Neural progenitor cell (in vitro differentiated cells): ENCODE measurements at regions not wholly inside any gene's neighbourhood (a gene's known extent, or its start where the extent isn't known, plus 50 kb on each side); places are given as distances from the start of the nearest gene placed in this dataset.

Experiments used
- EZH2 ChIP-seq: fragments of 200-600 bp; sonication (generic); IDR thresholded peaks from 2 replicates; pipeline ENCODE4 v1.6.1; 2017; ENCODE audit warnings: antibody characterized with exemption, mild to moderate bottlenecking, moderate library complexity
- EZH2phosphoT487 ChIP-seq: fragments of 200-600 bp; sonication (generic); IDR thresholded peaks from 2 replicates; pipeline ENCODE4 v1.6.1; 2017; ENCODE audit warnings: antibody characterized with exemption
- TF ChIP-seq, protein P1 (sequence below): fragments of 200-600 bp; sonication (generic); IDR thresholded peaks from 2 replicates; pipeline ENCODE4 v1.5.1; 2017; ENCODE audit warnings: antibody characterized with exemption, mild to moderate bottlenecking

DNA sequence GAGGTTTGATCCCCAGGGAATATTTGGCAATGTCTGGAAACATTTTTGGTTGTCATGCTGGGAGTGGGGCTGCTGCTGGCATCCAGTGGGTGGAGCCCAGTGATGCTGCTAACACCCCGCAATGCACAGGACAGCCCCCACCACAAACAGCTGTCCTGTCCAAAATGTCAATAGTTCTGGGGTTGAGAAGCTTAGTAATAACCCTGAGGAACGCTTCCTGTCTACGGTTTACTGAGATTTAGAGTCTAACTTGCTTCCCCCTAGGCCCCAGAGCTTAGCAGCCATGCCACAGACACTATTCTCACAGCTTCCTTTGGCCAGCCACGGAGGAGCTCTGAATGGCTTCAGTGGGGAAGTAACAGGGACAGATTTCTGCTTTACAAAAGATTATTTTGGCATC, 66.5 kb downstream of the MSX2 start:
- TF ChIP-seq EZH2 (no peak), EZH2phosphoT487 (no peak)
- TF ChIP-seq, protein P1, sequence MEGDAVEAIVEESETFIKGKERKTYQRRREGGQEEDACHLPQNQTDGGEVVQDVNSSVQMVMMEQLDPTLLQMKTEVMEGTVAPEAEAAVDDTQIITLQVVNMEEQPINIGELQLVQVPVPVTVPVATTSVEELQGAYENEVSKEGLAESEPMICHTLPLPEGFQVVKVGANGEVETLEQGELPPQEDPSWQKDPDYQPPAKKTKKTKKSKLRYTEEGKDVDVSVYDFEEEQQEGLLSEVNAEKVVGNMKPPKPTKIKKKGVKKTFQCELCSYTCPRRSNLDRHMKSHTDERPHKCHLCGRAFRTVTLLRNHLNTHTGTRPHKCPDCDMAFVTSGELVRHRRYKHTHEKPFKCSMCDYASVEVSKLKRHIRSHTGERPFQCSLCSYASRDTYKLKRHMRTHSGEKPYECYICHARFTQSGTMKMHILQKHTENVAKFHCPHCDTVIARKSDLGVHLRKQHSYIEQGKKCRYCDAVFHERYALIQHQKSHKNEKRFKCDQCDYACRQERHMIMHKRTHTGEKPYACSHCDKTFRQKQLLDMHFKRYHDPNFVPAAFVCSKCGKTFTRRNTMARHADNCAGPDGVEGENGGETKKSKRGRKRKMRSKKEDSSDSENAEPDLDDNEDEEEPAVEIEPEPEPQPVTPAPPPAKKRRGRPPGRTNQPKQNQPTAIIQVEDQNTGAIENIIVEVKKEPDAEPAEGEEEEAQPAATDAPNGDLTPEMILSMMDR = no peak
